ENCODE measurements at regions not wholly inside any gene's neighbourhood (a gene's known extent, or its start where the extent isn't known, plus 50 kb on each side); places are given as distances from the start of the nearest gene placed in this dataset.

- ChIA-PET CTCF (no interaction called here), POLR2A (no interaction called here)
- no peaks in the 10 kb centered on the region for H3K36me3 ChIP-seq (ENCODE audit: control insufficient read depth in 2 of 2, insufficient read depth in 1 of 2, low read length in 2 of 2)
- no peak overlapping the region for H3K4me3 ChIP-seq (ENCODE audit: low read depth, low read length)
- H3K27ac ChIP-seq (ENCODE audit: extremely low read depth, low read depth, low read length) = no peak overlapping the region
- no peaks in the 10 kb centered on the region for H3K4me1 ChIP-seq (ENCODE audit: control insufficient read depth, insufficient read depth, low read length)
- no peaks in the 10 kb centered on the region for H3K9me3 ChIP-seq (ENCODE audit: control insufficient read depth, insufficient read depth, low read depth, low read length)
- TF ChIP-seq ZNF138 (tag by site-specific recombination; IDR thresholded peaks at IDR 0.05; ENCODE audit: borderline replicate concordance) = no peak
- TF ChIP-seq ZNF221 (tag by site-specific recombination; IDR thresholded peaks at IDR 0.05; ENCODE audit: borderline replicate concordance) = no peak
- no peak for TF ChIP-seq ZBTB1 (tag by site-specific recombination; IDR thresholded peaks at IDR 0.05)
- no peak for TF ChIP-seq BCL6B (tag by site-specific recombination; IDR thresholded peaks at IDR 0.05)
- no peak for TF ChIP-seq ZNF792 (tag by site-specific recombination; IDR thresholded peaks at IDR 0.05)
- no peak for TF ChIP-seq SP7 (tag by site-specific recombination; IDR thresholded peaks at IDR 0.05)
- TF ChIP-seq ZNF692 (tag by site-specific recombination; IDR thresholded peaks at IDR 0.05) = no peak
- TF ChIP-seq ZSCAN23 (tag by site-specific recombination; IDR thresholded peaks at IDR 0.05) = no peak
These were observed 1466.4 kb downstream of the EFNB2 start for GRCh38 chr13:105069106-105069505.

- ChIA-PET POLR2A (no interaction called here), CTCF (interaction anchor here (0.7 kb wide), 1 partner anchor 135 kb away, joined by 3 read pairs; no protein-coding TSS in a partner anchor)
- Histone ChIP-seq H3K4me3 (ENCODE audit: low read depth, low read length) (no peak overlapping the region), H3K27ac (ENCODE audit: extremely low read depth, low read depth, low read length) (no peak overlapping the region), H3K9me3 (ENCODE audit: control insufficient read depth, insufficient read depth, low read depth, low read length) (no peaks in the 10 kb centered on the region), H3K4me1 (ENCODE audit: control insufficient read depth, insufficient read depth, low read length) (no peaks in the 10 kb centered on the region), H3K36me3 (ENCODE audit: control insufficient read depth in 2 of 2, insufficient read depth in 1 of 2, low read length in 2 of 2) (no peaks in the 10 kb centered on the region)
- no peak for TF ChIP-seq YY1 (tag by site-specific recombination; IDR thresholded peaks at IDR 0.05)
- TF ChIP-seq ZNF223 (tag by site-specific recombination; IDR thresholded peaks at IDR 0.05) = no peak
- TF ChIP-seq ZNF391 (tag by site-specific recombination; IDR thresholded peaks at IDR 0.05; ENCODE audit: borderline replicate concordance, low read depth) = no peak
- no peak for TF ChIP-seq ZBTB11 (tag by site-specific recombination; conservative IDR thresholded peaks at IDR 0.05; ENCODE audit: low read depth)
- no peak for TF ChIP-seq MEIS1 (CRISPR knock-in tag; IDR thresholded peaks at IDR 0.05; ENCODE audit: borderline replicate concordance)
- no peak for TF ChIP-seq ZNF138 (tag by site-specific recombination; IDR thresholded peaks at IDR 0.05; ENCODE audit: borderline replicate concordance)
- TF ChIP-seq CTCF (tag by site-specific recombination; IDR thresholded peaks at IDR 0.05) = no peak
- TF ChIP-seq AEBP2 (tag by site-specific recombination; IDR thresholded peaks at IDR 0.05; ENCODE audit: borderline replicate concordance) = no peak
- no peak for TF ChIP-seq HIC1 (tag by site-specific recombination; IDR thresholded peaks at IDR 0.05)
- no peak for TF ChIP-seq RBAK (tag by site-specific recombination; IDR thresholded peaks at IDR 0.05)
- TF ChIP-seq ZNF830 (tag by site-specific recombination; IDR thresholded peaks at IDR 0.05; ENCODE audit: low read depth) = no peak
- no peak for TF ChIP-seq ZSCAN30 (tag by site-specific recombination; IDR thresholded peaks at IDR 0.05)
- TF ChIP-seq ZNF791 (tag by site-specific recombination; IDR thresholded peaks at IDR 0.05) = no peak
- no peak for TF ChIP-seq KLF16 (tag by site-specific recombination; IDR thresholded peaks at IDR 0.05)
- TF ChIP-seq TCF7L2 (IDR thresholded peaks at IDR 0.05; ENCODE audit: borderline replicate concordance, low read depth, low read length) = no peak
These were observed 1471.8 kb downstream of the EFNB2 start for GRCh38 chr13:105063676-105064075.
